HEK293 (cell line): ENCODE measurements at regions not wholly inside any gene's neighbourhood (a gene's known extent, or its start where the extent isn't known, plus 50 kb on each side); places are given as distances from the start of the nearest gene placed in this dataset.

ENCODE experiments used
- WT1 ChIP-seq: fragments of 450-650 bp; formaldehyde crosslinking; IDR thresholded peaks from 2 replicates; pipeline ENCODE4 v1.5.1; 2016; ENCODE audit warnings: missing biosample characterization, missing genetic modification characterization
- YY1 ChIP-seq: fragments of 450-650 bp; formaldehyde crosslinking; IDR thresholded peaks from 2 replicates; pipeline ENCODE4 v1.5.1; 2018; ENCODE audit warnings: missing biosample characterization, missing genetic modification characterization

DNA sequence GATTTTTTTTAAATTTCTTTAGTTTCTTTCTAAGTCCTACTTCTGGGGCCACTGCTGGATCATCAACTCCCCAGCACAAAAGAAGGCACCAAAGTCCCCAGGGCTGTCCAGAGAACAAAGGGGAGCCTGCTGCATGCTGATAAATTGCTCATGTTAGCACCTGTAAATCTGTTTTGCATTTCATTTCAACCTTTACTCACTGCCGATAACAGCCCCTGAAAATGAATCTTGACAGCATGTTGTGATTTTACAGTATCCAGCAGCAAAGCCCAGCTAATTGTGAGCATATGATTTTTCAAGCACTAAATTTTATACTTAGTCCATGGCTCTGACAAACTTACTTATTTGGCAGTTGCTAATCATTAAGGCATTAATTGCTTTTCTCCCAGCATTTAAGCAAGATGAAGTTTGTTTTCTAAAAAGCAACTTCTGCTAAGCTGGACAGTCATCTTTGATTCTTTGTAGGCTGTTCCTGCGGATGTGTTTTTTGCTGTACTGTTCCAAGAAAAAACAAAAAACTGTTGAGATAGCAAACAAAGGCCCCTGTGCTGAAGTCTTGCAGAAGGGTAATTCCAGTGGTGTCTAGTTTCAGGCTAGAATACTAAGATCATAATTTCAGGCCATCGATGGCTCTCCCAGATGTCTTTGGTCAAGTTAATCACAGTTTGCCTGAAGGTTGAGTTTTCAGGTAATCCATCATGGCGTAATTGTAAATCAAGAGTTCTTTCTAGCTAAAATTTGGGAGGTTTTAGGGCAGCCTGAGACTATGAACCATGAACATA is 73.1 kb upstream of the GAS1 start:
- TF ChIP-seq WT1 = no peak
- no peak for TF ChIP-seq YY1 (tag by site-specific recombination)
